Psoas muscle (tissue), 7 donors: ENCODE measurements at regions not wholly inside any gene's neighbourhood (a gene's known extent, or its start where the extent isn't known, plus 50 kb on each side); places are given as distances from the start of the nearest gene placed in this dataset.
A peak's percentile ranks its signal among the peaks of the same experiment; 100 is the strongest.

Experiments
- ATAC-seq, 4 donors: fragments of 200-7000 bp; cut with Tn5 transposase; one replicate each; pipeline ENCODE4 v1.9.1; 2020; ENCODE audit warnings: moderate library complexity in 3 of 4, mild to moderate bottlenecking in 2 of 4
- DNase-seq, 2 donors: peaks; one replicate each; pipeline ENCODE4 v3.0.0-alpha.2; 2020
- H3K27ac ChIP-seq: fragments of 200-600 bp; one replicate; pipeline ENCODE4 v1.8.0; 2022
- H3K27me3 ChIP-seq, 3 donors: fragments of 200-600 bp in 1 of 3; one replicate each; pipeline versions ENCODE4 v1.6.1 to v1.8.0; 2013 to 2022; ENCODE audit warnings: low read length in 2 of 3, mild to moderate bottlenecking in 2 of 3, moderate library complexity in 1 of 3; ENCODE audit not compliant: insufficient read depth in 3 of 3
- H3K36me3 ChIP-seq, 2 donors: fragments of 200-600 bp in 1 of 2; one replicate each; pipeline versions ENCODE4 v1.6.1 to v1.8.0; 2013 to 2022; ENCODE audit warnings: low read depth in 1 of 2, mild to moderate bottlenecking in 1 of 2, moderate library complexity in 1 of 2; ENCODE audit not compliant: insufficient read depth in 1 of 2
- H3K4me1 ChIP-seq: fragments of 200-600 bp; one replicate; pipeline ENCODE4 v1.8.0; 2022
- H3K4me3 ChIP-seq: fragments of 200-600 bp; one replicate; pipeline ENCODE4 v1.8.0; 2022; ENCODE audit warnings: mild to moderate bottlenecking
- H3K9me3 ChIP-seq: fragments of 200-600 bp; one replicate; pipeline ENCODE4 v1.8.0; 2022
- WGBS, 3 donors: extraction: QIAGEN DNeasy Blood & Tissue Kit; methylation state at CpG; one replicate each; pipeline versions ENCODE4 v1.1.6 to v1.1.7; 2013; 5-methylcytosine and 5-hydroxymethylcytosine counted together
- intact Hi-C, 2 donors: fragments of 100-400 bp; cut with DNase I; formaldehyde crosslinking; loops; one replicate each; pipeline versions ENCODE4 v1.11.0 to v1.14.2; 2022
- TF ChIP-seq, protein P1 (sequence below): fragments of 200-600 bp; IDR thresholded peaks from one replicate; pipeline ENCODE4 v1.8.0; 2022; ENCODE audit warnings: antibody characterized with exemption
- donor health status: healthy with polysubstance abuse.
- donor health status: DM: no; HTN: no; CAD: no; lungs with moderate emphysema.
- donor health status: Bipolar disorder and iron deficiency.
- donor health status: healthy.
- donor health status: DM: yes; HTN: yes; CAD: no.
- donor health status: DM: no; HTN: no; CAD: no.
- donor health status: DM: yes; HTN: yes; CAD: no.

GRCh38 chr18:33802955-33803354, 224.9 kb downstream of the ASXL3 start:
- Histone ChIP-seq H3K4me3 (no peak overlapping the region), H3K27me3 (no peaks in the 10 kb centered on the region), H3K9me3 (no peaks in the 10 kb centered on the region), H3K4me1 (no peaks in the 10 kb centered on the region), H3K36me3 (no peaks in the 10 kb centered on the region), H3K27ac (no peak overlapping the region)
- ATAC-seq (peak in 1 of 4 donors; percentile 37), DNase-seq (no peak)
- WGBS, 3 donors = 17 to 21% (median 18%) methylated on average over 2 of the region's 2 CpGs
- intact Hi-C loops = no loop called here
- TF ChIP-seq, protein P1, sequence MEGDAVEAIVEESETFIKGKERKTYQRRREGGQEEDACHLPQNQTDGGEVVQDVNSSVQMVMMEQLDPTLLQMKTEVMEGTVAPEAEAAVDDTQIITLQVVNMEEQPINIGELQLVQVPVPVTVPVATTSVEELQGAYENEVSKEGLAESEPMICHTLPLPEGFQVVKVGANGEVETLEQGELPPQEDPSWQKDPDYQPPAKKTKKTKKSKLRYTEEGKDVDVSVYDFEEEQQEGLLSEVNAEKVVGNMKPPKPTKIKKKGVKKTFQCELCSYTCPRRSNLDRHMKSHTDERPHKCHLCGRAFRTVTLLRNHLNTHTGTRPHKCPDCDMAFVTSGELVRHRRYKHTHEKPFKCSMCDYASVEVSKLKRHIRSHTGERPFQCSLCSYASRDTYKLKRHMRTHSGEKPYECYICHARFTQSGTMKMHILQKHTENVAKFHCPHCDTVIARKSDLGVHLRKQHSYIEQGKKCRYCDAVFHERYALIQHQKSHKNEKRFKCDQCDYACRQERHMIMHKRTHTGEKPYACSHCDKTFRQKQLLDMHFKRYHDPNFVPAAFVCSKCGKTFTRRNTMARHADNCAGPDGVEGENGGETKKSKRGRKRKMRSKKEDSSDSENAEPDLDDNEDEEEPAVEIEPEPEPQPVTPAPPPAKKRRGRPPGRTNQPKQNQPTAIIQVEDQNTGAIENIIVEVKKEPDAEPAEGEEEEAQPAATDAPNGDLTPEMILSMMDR = no peak
